ENCODE measurements at regions not wholly inside any gene's neighbourhood (a gene's known extent, or its start where the extent isn't known, plus 50 kb on each side); places are given as distances from the start of the nearest gene placed in this dataset.
A peak's percentile ranks its signal among the peaks of the same experiment; 100 is the strongest.

- ATAC-seq (no peak), DNase-seq (no peak)
- POLR2A ChIA-PET, result no interaction called here
- no peaks in the 10 kb centered on the region for H3K36me3 Mint-ChIP-seq (ENCODE audit: low read depth)
- H3K4me3 Mint-ChIP-seq, result no peak overlapping the region
- no peak overlapping the region for H3K27ac Mint-ChIP-seq
- no peaks in the 10 kb centered on the region for H3K9me3 Mint-ChIP-seq (ENCODE audit: insufficient read depth)
- no peaks in the 10 kb centered on the region for H3K4me1 Mint-ChIP-seq (ENCODE audit: low read depth)
- CTCF ChIA-PET, result no interaction called here
- peaks cover 14% of the 10 kb centered on the region for H3K27me3 Mint-ChIP-seq (ENCODE audit: low read depth)
Observed at GRCh38 chr2:156884216-156884615, 373.3 kb upstream of the GALNT5 start.

GRCh38 chr2:156890529-156891148 is 366.9 kb upstream of the GALNT5 start:
- Mint-ChIP-seq H3K4me3 (no peak overlapping the region), H3K4me1 (ENCODE audit: low read depth) (peaks cover 15% of the 10 kb centered on the region), H3K27me3 (ENCODE audit: low read depth) (peaks cover 41% of the 10 kb centered on the region), H3K27ac (no peak overlapping the region), H3K9me3 (ENCODE audit: insufficient read depth) (no peaks in the 10 kb centered on the region), H3K36me3 (ENCODE audit: low read depth) (no peaks in the 10 kb centered on the region)
- DNase-seq (no peak), ATAC-seq (no peak)
- ChIA-PET POLR2A (no interaction called here), CTCF (no interaction called here)

GRCh38 chr2:156891609-156892008 is 365.9 kb upstream of the GALNT5 start:
- DNase-seq, result no peak
- no peaks in the 10 kb centered on the region for H3K36me3 Mint-ChIP-seq (ENCODE audit: low read depth)
- ChIA-PET CTCF (interaction anchor here (0.7 kb wide), 1 partner anchor 36 kb away, joined by 3 read pairs; no protein-coding TSS in a partner anchor), POLR2A (no interaction called here)
- no peaks in the 10 kb centered on the region for H3K9me3 Mint-ChIP-seq (ENCODE audit: insufficient read depth)
- ATAC-seq, result no peak
- H3K27me3 Mint-ChIP-seq (ENCODE audit: low read depth), result peaks cover 45% of the 10 kb centered on the region
- no peak overlapping the region for H3K27ac Mint-ChIP-seq
- peaks cover 25% of the 10 kb centered on the region for H3K4me1 Mint-ChIP-seq (ENCODE audit: low read depth)
- no peak overlapping the region for H3K4me3 Mint-ChIP-seq

- Mint-ChIP-seq H3K36me3 (ENCODE audit: low read depth) (no peaks in the 10 kb centered on the region), H3K9me3 (ENCODE audit: insufficient read depth) (no peaks in the 10 kb centered on the region), H3K4me3 (no peak overlapping the region), H3K4me1 (ENCODE audit: low read depth) (peaks cover 31% of the 10 kb centered on the region), H3K27me3 (ENCODE audit: low read depth) (peaks cover 44% of the 10 kb centered on the region), H3K27ac (no peak overlapping the region)
- POLR2A ChIA-PET, result no interaction called here
- no peak for DNase-seq
- peak; percentile 54 for ATAC-seq
- CTCF ChIA-PET, result interaction anchor here (0.7 to 1.3 kb wide), 5 partner anchors 10 to 1516 kb away, joined by 3 to 5 read pairs (median 3); no protein-coding TSS in a partner anchor
Observed at GRCh38 chr2:156892467-156893281, 364.8 kb upstream of the GALNT5 start.

- ChIA-PET POLR2A (no interaction called here), CTCF (no interaction called here)
- peak; percentile 77 for ATAC-seq
- peak; percentile 54 for DNase-seq
- peaks cover 31% of the 10 kb centered on the region for H3K4me1 Mint-ChIP-seq (ENCODE audit: low read depth)
- no peaks in the 10 kb centered on the region for H3K36me3 Mint-ChIP-seq (ENCODE audit: low read depth)
- H3K27ac Mint-ChIP-seq, result no peak overlapping the region
- peaks cover 4% of the 10 kb centered on the region for H3K9me3 Mint-ChIP-seq (ENCODE audit: insufficient read depth)
- peaks cover 38% of the 10 kb centered on the region for H3K27me3 Mint-ChIP-seq (ENCODE audit: low read depth)
- H3K4me3 Mint-ChIP-seq, result no peak overlapping the region
Observed at GRCh38 chr2:156896294-156896693, 361.2 kb upstream of the GALNT5 start.

- Mint-ChIP-seq H3K27ac (no peak overlapping the region), H3K27me3 (ENCODE audit: low read depth) (peaks cover 37% of the 10 kb centered on the region), H3K9me3 (ENCODE audit: insufficient read depth) (peaks cover 4% of the 10 kb centered on the region), H3K36me3 (ENCODE audit: low read depth) (no peaks in the 10 kb centered on the region), H3K4me1 (ENCODE audit: low read depth) (peaks cover 30% of the 10 kb centered on the region), H3K4me3 (no peak overlapping the region)
- ATAC-seq, result no peak
- DNase-seq, result no peak
- ChIA-PET POLR2A (no interaction called here), CTCF (no interaction called here)
Observed at GRCh38 chr2:156897548-156897947, 360.0 kb upstream of the GALNT5 start.

GRCh38 chr2:156901373-156902031 is 356.0 kb upstream of the GALNT5 start:
- ATAC-seq, result no peak
- H3K27me3 Mint-ChIP-seq (ENCODE audit: low read depth), result peaks cover 32% of the 10 kb centered on the region
- CTCF ChIA-PET, result no interaction called here
- H3K36me3 Mint-ChIP-seq (ENCODE audit: low read depth), result no peaks in the 10 kb centered on the region
- H3K4me3 Mint-ChIP-seq, result no peak overlapping the region
- DNase-seq, result no peak
- POLR2A ChIA-PET, result no interaction called here
- H3K27ac Mint-ChIP-seq, result no peak overlapping the region
- peaks cover 7% of the 10 kb centered on the region for H3K4me1 Mint-ChIP-seq (ENCODE audit: low read depth)
- peaks cover 4% of the 10 kb centered on the region for H3K9me3 Mint-ChIP-seq (ENCODE audit: insufficient read depth)

GRCh38 chr2:156903335-156903734 is 354.2 kb upstream of the GALNT5 start:
- ChIA-PET POLR2A (no interaction called here), CTCF (no interaction called here)

GRCh38 chr2:156907806-156908205 is 349.7 kb upstream of the GALNT5 start:
- peaks cover 18% of the 10 kb centered on the region for H3K27me3 Mint-ChIP-seq (ENCODE audit: low read depth)
- no peaks in the 10 kb centered on the region for H3K36me3 Mint-ChIP-seq (ENCODE audit: low read depth)
- ChIA-PET POLR2A (no interaction called here), CTCF (no interaction called here)
- H3K27ac Mint-ChIP-seq, result no peak overlapping the region
- no peaks in the 10 kb centered on the region for H3K9me3 Mint-ChIP-seq (ENCODE audit: insufficient read depth)
- H3K4me3 Mint-ChIP-seq, result no peak overlapping the region
- ATAC-seq, result no peak
- H3K4me1 Mint-ChIP-seq (ENCODE audit: low read depth), result peaks cover 7% of the 10 kb centered on the region
- no peak for DNase-seq

More at GRCh38 chr2:156903335-156903734, 354.2 kb upstream of the GALNT5 start:
- H3K36me3 Mint-ChIP-seq (ENCODE audit: low read depth), result no peaks in the 10 kb centered on the region
- no peaks in the 10 kb centered on the region for H3K9me3 Mint-ChIP-seq (ENCODE audit: insufficient read depth)
- H3K4me3 Mint-ChIP-seq, result no peak overlapping the region
- H3K4me1 Mint-ChIP-seq (ENCODE audit: low read depth), result no peaks in the 10 kb centered on the region
- H3K27me3 Mint-ChIP-seq (ENCODE audit: low read depth), result peaks cover 24% of the 10 kb centered on the region
- DNase-seq, result no peak
- ATAC-seq, result no peak
- no peak overlapping the region for H3K27ac Mint-ChIP-seq

GRCh38 chr2:156908825-156909224 is 348.7 kb upstream of the GALNT5 start:
- POLR2A ChIA-PET, result no interaction called here
- H3K27ac Mint-ChIP-seq, result no peak overlapping the region

GRCh38 chr2:156909983-156910382 is 347.5 kb upstream of the GALNT5 start:
- no peaks in the 10 kb centered on the region for H3K36me3 Mint-ChIP-seq (ENCODE audit: low read depth)
- no peaks in the 10 kb centered on the region for H3K9me3 Mint-ChIP-seq (ENCODE audit: insufficient read depth)

More at GRCh38 chr2:156908825-156909224, 348.7 kb upstream of the GALNT5 start:
- peak; percentile 23 for ATAC-seq
- H3K27me3 Mint-ChIP-seq (ENCODE audit: low read depth), result peaks cover 16% of the 10 kb centered on the region
- peaks cover 7% of the 10 kb centered on the region for H3K4me1 Mint-ChIP-seq (ENCODE audit: low read depth)
- CTCF ChIA-PET, result no interaction called here
- H3K9me3 Mint-ChIP-seq (ENCODE audit: insufficient read depth), result no peaks in the 10 kb centered on the region
- H3K36me3 Mint-ChIP-seq (ENCODE audit: low read depth), result no peaks in the 10 kb centered on the region
- no peak for DNase-seq
- H3K4me3 Mint-ChIP-seq, result no peak overlapping the region

GRCh38 chr2:156915332-156915731 is 342.2 kb upstream of the GALNT5 start:
- DNase-seq (no peak), ATAC-seq (no peak)
- Mint-ChIP-seq H3K4me1 (ENCODE audit: low read depth) (no peaks in the 10 kb centered on the region), H3K9me3 (ENCODE audit: insufficient read depth) (no peaks in the 10 kb centered on the region), H3K36me3 (ENCODE audit: low read depth) (no peaks in the 10 kb centered on the region), H3K27me3 (ENCODE audit: low read depth) (no peaks in the 10 kb centered on the region), H3K4me3 (no peak overlapping the region), H3K27ac (no peak overlapping the region)
- ChIA-PET CTCF (no interaction called here), POLR2A (no interaction called here)

More at GRCh38 chr2:156909983-156910382, 347.5 kb upstream of the GALNT5 start:
- Mint-ChIP-seq H3K27ac (no peak overlapping the region), H3K4me3 (no peak overlapping the region), H3K4me1 (ENCODE audit: low read depth) (peaks cover 7% of the 10 kb centered on the region), H3K27me3 (ENCODE audit: low read depth) (peaks cover 10% of the 10 kb centered on the region)
- ChIA-PET POLR2A (no interaction called here), CTCF (no interaction called here)
- DNase-seq (no peak), ATAC-seq (no peak)
